Ascending aorta (tissue), 2 donors: ENCODE measurements at regions not wholly inside any gene's neighbourhood (a gene's known extent, or its start where the extent isn't known, plus 50 kb on each side); places are given as distances from the start of the nearest gene placed in this dataset.
A peak's percentile ranks its signal among the peaks of the same experiment; 100 is the strongest.

ENCODE experiments used
- DNase-seq, 2 donors: peaks; one replicate each; pipeline ENCODE4 v3.0.0-alpha.2; 2019; ENCODE audit warnings: low spot score in 2 of 2
- H3K27ac ChIP-seq, 2 donors: fragments of 200-600 bp; sonication (generic); one replicate each; pipeline ENCODE4 v1.5.1; 2016 to 2017; ENCODE audit warnings: mild to moderate bottlenecking in 1 of 2
- H3K27me3 ChIP-seq: fragments of 200-600 bp; sonication (generic); one replicate; pipeline ENCODE4 v1.5.1; 2017
- H3K36me3 ChIP-seq, 2 donors: fragments of 200-600 bp; sonication (generic); one replicate each; pipeline ENCODE4 v1.5.1; 2016
- H3K4me1 ChIP-seq, 2 donors: fragments of 200-600 bp; sonication (generic); one replicate each; pipeline ENCODE4 v1.5.1; 2016 to 2017; ENCODE audit warnings: mild to moderate bottlenecking in 1 of 2
- H3K4me3 ChIP-seq, 2 donors: fragments of 200-600 bp; sonication (generic); one replicate each; pipeline ENCODE4 v1.5.1; 2016 to 2017; ENCODE audit warnings: mild to moderate bottlenecking in 1 of 2
- H3K9me3 ChIP-seq, 2 donors: fragments of 200-600 bp; sonication (generic); one replicate each; pipeline ENCODE4 v1.5.1; 2016
- intact Hi-C: fragments of 100-400 bp; cut with DNase I; formaldehyde crosslinking; loops from one replicate; pipeline ENCODE4 v1.15.1; 2023
- TF ChIP-seq, protein P1 (sequence below), 3 experiments: fragments of 200-600 bp in 2 of 3; fragments of 450-650 bp in 1 of 3; sonication (generic) in 2 of 3; IDR thresholded peaks; one replicate each; pipeline ENCODE4 v1.5.1; 2016 to 2019; ENCODE audit warnings: antibody characterized with exemption in 3 of 3, mild to moderate bottlenecking in 1 of 3, moderate library complexity in 1 of 3

- Histone ChIP-seq H3K27me3 (no peaks in the 10 kb centered on the region), H3K36me3 (no peaks in the 10 kb centered on the region), H3K4me1 (no peaks in the 10 kb centered on the region), H3K4me3 (no peak overlapping the region), H3K9me3 (no peaks in the 10 kb centered on the region), H3K27ac (no peak overlapping the region)
- no peak for DNase-seq
- intact Hi-C loops: no loop called here
- TF ChIP-seq, protein P1, sequence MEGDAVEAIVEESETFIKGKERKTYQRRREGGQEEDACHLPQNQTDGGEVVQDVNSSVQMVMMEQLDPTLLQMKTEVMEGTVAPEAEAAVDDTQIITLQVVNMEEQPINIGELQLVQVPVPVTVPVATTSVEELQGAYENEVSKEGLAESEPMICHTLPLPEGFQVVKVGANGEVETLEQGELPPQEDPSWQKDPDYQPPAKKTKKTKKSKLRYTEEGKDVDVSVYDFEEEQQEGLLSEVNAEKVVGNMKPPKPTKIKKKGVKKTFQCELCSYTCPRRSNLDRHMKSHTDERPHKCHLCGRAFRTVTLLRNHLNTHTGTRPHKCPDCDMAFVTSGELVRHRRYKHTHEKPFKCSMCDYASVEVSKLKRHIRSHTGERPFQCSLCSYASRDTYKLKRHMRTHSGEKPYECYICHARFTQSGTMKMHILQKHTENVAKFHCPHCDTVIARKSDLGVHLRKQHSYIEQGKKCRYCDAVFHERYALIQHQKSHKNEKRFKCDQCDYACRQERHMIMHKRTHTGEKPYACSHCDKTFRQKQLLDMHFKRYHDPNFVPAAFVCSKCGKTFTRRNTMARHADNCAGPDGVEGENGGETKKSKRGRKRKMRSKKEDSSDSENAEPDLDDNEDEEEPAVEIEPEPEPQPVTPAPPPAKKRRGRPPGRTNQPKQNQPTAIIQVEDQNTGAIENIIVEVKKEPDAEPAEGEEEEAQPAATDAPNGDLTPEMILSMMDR (IDR thresholded peaks at IDR 0.05): no peak
Observed at GRCh38 chr6:6940031-6941025, 167.4 kb upstream of the RREB1 start.

DNA sequence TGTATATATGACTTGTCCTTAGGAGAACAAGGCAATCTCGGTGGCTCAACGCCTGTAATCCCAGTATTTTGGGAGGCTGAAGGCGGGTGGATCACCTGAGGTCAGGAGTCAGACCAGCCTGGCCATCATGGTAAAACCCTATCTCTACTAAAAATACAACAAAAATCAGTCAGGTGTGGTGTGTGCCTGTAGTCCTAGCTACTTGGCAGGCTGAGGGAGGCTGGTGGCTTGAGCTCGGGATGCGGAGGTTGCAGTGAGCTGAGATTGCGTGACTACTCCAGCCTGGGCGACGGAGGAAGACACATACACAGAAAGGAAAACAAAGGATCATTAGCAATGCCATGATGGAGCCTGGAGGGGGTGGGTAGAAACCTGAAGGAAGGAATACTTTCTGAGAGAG is 166.6 kb upstream of the RREB1 start:
- no peaks in the 10 kb centered on the region for H3K27me3 ChIP-seq
- H3K4me1 ChIP-seq: no peaks in the 10 kb centered on the region
- H3K4me3 ChIP-seq: no peak overlapping the region
- H3K36me3 ChIP-seq: no peaks in the 10 kb centered on the region
- TF ChIP-seq, protein P1 (IDR thresholded peaks at IDR 0.05): no peak
- intact Hi-C loops: no loop called here
- no peaks in the 10 kb centered on the region for H3K9me3 ChIP-seq
- no peak for DNase-seq
- H3K27ac ChIP-seq: no peak overlapping the region

DNA sequence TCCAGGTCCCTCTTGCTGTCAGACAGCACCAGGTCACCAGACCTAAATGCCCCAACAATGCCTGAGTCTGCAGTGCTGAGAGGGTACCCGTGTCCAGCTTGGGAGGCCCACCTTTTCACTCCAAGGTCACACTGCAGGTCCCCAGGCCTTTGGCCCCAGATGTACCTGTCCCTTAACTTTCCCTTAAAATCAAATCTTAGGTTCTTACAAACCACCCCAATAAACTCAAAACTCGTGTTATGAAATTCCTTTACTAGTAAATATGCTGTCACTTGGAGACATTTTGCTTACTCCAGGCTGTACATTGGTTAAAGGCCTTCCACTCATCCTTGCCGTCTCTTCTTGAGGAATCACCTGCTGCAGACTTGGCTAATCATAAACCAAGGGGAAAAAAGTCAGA is 165.7 kb upstream of the RREB1 start:
- Histone ChIP-seq H3K27me3 (no peaks in the 10 kb centered on the region), H3K36me3 (no peaks in the 10 kb centered on the region), H3K27ac (no peak overlapping the region), H3K4me3 (no peak overlapping the region), H3K9me3 (no peaks in the 10 kb centered on the region), H3K4me1 (no peaks in the 10 kb centered on the region)
- TF ChIP-seq, protein P1 (IDR thresholded peaks at IDR 0.05): no peak
- DNase-seq: no peak
- intact Hi-C loops: no loop called here

- no peak overlapping the region for H3K4me3 ChIP-seq
- no peaks in the 10 kb centered on the region for H3K4me1 ChIP-seq
- H3K27me3 ChIP-seq: no peaks in the 10 kb centered on the region
- intact Hi-C loops: no loop called here
- H3K9me3 ChIP-seq: no peaks in the 10 kb centered on the region
- TF ChIP-seq, protein P1 (IDR thresholded peaks at IDR 0.05): no peak
- H3K27ac ChIP-seq: no peak overlapping the region
- H3K36me3 ChIP-seq: no peaks in the 10 kb centered on the region
- peak in 1 of 2 donors; percentile 23 for DNase-seq
Observed at GRCh38 chr6:6942831-6943230, 164.9 kb upstream of the RREB1 start.

DNA sequence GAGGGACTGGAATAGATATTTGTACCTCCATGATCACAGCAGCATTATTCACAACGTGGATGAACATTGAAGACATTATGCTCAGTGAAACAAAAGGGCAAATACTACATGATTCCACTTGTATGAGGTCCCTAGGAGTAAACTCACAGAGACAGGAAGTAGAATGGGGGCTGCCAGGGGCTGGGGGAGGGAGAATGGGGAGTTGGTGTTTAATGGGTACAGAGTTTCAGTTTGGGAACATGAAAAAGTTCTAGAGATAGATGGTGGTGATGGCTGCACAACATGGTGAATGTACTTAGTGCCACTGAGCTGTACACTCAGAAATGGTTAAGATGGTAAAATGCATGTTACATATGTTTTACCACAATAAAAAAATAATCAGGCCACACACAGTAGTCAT is 164.3 kb upstream of the RREB1 start:
- DNase-seq: no peak
- Histone ChIP-seq H3K27me3 (no peaks in the 10 kb centered on the region), H3K36me3 (no peaks in the 10 kb centered on the region), H3K9me3 (no peaks in the 10 kb centered on the region), H3K4me3 (no peak overlapping the region), H3K27ac (no peak overlapping the region), H3K4me1 (no peaks in the 10 kb centered on the region)
- TF ChIP-seq, protein P1 (IDR thresholded peaks at IDR 0.05): no peak
- intact Hi-C loops: no loop called here
